ENCODE measurements at regions not wholly inside any gene's neighbourhood (a gene's known extent, or its start where the extent isn't known, plus 50 kb on each side); places are given as distances from the start of the nearest gene placed in this dataset.
"Not testable (repeated sequence)": the region's sequence is repeated elsewhere in the genome, so short reads cannot be mapped to it uniquely, and the experiment has no call there.

GRCh38 chr20:30290361-30291063, 967.0 kb upstream of the DEFB115 start:
- peak; percentile 18 for DNase-seq
- in situ Hi-C loops (cut with HindIII; ENCODE audit: low pct_ligation_motif_present, low pct_unique_long_range_greater_than_20kb, low sequenced_read_pairs): not testable (repeated sequence)

DNA sequence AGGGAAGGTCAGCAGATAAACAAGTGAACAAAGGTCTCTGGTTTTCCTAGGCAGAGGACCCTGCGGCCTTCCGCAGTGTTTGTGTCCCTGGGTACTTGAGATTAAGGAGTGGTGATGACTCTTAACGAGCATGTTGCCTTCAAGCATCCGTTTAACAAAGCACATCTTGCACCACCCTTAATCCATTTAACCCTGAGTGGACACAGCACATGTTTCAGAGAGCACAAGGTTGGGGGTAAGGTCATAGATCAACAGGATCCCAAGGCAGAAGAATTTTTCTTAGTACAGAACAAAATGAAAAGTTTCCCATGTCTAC, 966.4 kb upstream of the DEFB115 start:
- DNase-seq; in situ Hi-C loops (cut with HindIII; ENCODE audit: low pct_ligation_motif_present, low pct_unique_long_range_greater_than_20kb, low sequenced_read_pairs): not testable (repeated sequence)

DNA sequence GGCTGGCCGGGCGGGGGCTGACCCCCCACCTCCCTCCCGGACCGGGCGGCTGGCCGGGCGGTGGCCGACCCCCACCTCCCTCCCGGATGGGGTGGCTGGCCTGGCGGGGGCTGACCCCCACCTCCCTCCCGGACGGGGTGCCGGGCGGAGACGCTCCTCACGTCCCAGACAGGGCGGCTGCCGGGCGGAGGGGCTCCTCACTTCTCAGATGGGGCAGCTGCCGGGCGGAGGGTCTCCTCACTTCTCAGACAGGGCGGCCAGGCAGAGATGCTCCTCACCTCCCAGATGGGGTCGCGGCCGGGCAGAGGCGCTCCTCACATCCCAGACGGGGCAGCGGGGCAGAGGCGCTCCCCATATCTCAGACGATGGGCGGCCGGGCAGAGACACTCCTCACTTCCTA, 965.8 kb upstream of the DEFB115 start:
- DNase-seq; in situ Hi-C loops (cut with HindIII; ENCODE audit: low pct_ligation_motif_present, low pct_unique_long_range_greater_than_20kb, low sequenced_read_pairs): not testable (repeated sequence)

GRCh38 chr20:30295396-30295795, 962.1 kb upstream of the DEFB115 start:
- DNase-seq; in situ Hi-C loops (cut with HindIII; ENCODE audit: low pct_ligation_motif_present, low pct_unique_long_range_greater_than_20kb, low sequenced_read_pairs): not testable (repeated sequence)

- DNase-seq; in situ Hi-C loops (cut with HindIII; ENCODE audit: low pct_ligation_motif_present, low pct_unique_long_range_greater_than_20kb, low sequenced_read_pairs): not testable (repeated sequence)
These were observed 961.5 kb upstream of the DEFB115 start for GRCh38 chr20:30295967-30296366.

GRCh38 chr20:30297878-30298595, 959.4 kb upstream of the DEFB115 start:
- in situ Hi-C loops (cut with HindIII; ENCODE audit: low pct_ligation_motif_present, low pct_unique_long_range_greater_than_20kb, low sequenced_read_pairs); DNase-seq: not testable (repeated sequence)

DNA sequence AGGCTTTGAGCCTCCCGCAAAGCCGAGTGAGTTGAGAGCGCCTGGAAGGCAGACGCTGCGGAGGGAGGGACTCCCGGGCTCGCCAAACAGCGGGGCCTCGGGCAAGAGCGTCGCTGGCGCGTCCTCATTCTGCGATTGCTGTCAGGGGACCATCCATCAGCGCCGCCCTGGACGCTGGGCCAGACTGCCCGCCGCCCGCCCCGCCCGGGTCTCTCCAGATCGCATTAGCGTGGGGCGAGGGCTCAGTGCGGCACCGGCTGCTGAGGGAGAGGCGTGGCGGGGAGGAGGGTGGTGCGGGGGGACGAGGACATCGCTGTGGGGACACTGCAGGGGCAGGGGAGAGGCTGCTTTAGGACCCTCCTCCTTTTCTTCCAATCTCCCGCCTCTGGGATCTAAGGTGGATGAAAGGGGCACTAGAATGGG, 957.2 kb upstream of the DEFB115 start:
- in situ Hi-C loops (cut with HindIII; ENCODE audit: low pct_ligation_motif_present, low pct_unique_long_range_greater_than_20kb, low sequenced_read_pairs); DNase-seq: not testable (repeated sequence)

GRCh38 chr20:30302786-30303185, 954.7 kb upstream of the DEFB115 start:
- in situ Hi-C loops (cut with HindIII; ENCODE audit: low pct_ligation_motif_present, low pct_unique_long_range_greater_than_20kb, low sequenced_read_pairs); DNase-seq: not testable (repeated sequence)

- in situ Hi-C loops (cut with HindIII; ENCODE audit: low pct_ligation_motif_present, low pct_unique_long_range_greater_than_20kb, low sequenced_read_pairs); DNase-seq: not testable (repeated sequence)
These were observed 947.5 kb upstream of the DEFB115 start for GRCh38 chr20:30309938-30310337.

DNA sequence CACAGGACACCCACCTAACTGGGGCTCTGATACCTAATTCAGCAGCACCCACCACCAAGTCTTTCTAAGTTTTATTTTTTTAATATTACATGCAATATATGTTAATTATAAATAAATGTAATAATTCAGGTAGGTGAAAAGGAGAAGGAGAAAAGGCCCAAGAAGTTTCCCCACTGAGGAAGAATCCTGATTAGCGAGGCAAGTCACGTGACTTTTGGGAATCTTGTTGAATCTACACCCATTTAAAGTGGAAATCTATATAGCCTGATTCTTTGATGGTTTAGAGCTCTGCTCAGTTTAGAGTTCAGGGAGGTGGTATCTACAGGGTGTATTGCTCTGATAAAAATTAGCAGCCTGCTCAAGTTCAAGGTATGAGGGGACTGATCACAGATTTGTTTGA, 947.1 kb upstream of the DEFB115 start:
- in situ Hi-C loops (cut with HindIII; ENCODE audit: low pct_ligation_motif_present, low pct_unique_long_range_greater_than_20kb, low sequenced_read_pairs); DNase-seq: not testable (repeated sequence)

GRCh38 chr20:30312220-30312619, 945.2 kb upstream of the DEFB115 start:
- in situ Hi-C loops (cut with HindIII; ENCODE audit: low pct_ligation_motif_present, low pct_unique_long_range_greater_than_20kb, low sequenced_read_pairs); DNase-seq: not testable (repeated sequence)

DNA sequence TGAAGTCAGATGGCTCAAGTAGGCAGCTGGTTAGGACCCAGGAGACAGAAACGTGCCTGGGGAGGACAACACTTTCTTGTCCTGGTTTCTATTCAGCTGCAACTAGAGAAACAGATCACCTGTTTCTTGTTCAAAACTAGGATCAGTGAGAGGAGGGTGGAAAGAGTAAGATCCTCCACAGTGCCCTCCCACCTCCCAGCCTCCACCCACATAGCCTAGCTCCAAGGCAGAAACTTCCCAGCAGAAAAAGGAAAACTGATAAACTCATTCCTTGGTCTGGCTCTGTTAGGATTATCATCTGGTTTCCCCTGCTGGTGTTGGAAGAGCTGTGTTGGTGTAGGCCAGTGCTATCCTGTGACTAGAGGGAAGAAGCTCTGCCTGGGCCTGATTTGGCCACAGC, 943.8 kb upstream of the DEFB115 start:
- DNase-seq; in situ Hi-C loops (cut with HindIII; ENCODE audit: low pct_ligation_motif_present, low pct_unique_long_range_greater_than_20kb, low sequenced_read_pairs): not testable (repeated sequence)

GRCh38 chr20:30316063-30316462, 941.4 kb upstream of the DEFB115 start:
- DNase-seq; in situ Hi-C loops (cut with HindIII; ENCODE audit: low pct_ligation_motif_present, low pct_unique_long_range_greater_than_20kb, low sequenced_read_pairs): not testable (repeated sequence)

GRCh38 chr20:30316532-30317299, 940.7 kb upstream of the DEFB115 start:
- DNase-seq; in situ Hi-C loops (cut with HindIII; ENCODE audit: low pct_ligation_motif_present, low pct_unique_long_range_greater_than_20kb, low sequenced_read_pairs): not testable (repeated sequence)

DNA sequence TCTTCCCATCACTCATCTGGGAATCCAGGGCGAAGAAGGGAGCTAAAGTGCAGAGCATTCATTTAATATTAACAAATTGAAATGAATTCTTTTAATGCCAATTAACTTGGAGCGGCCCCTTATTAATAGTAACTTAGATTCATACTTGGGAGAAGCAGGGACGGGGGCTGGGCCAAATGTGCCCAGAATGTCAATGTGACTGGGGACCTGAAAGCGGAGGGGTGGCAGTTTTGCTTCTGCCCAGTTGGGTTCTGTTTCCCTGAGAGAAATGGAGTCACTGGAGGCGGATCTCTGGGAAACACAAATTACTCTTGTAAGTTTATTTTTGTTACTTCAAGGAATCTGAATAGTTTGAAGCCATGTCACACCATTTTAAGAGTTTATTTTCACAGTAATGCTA, 923.7 kb upstream of the DEFB115 start:
- in situ Hi-C loops (cut with HindIII; ENCODE audit: low pct_ligation_motif_present, low pct_unique_long_range_greater_than_20kb, low sequenced_read_pairs); DNase-seq: not testable (repeated sequence)

- in situ Hi-C loops (cut with HindIII; ENCODE audit: low pct_ligation_motif_present, low pct_unique_long_range_greater_than_20kb, low sequenced_read_pairs); DNase-seq: not testable (repeated sequence)
These were observed 919.9 kb upstream of the DEFB115 start for GRCh38 chr20:30337556-30337955.

DNA sequence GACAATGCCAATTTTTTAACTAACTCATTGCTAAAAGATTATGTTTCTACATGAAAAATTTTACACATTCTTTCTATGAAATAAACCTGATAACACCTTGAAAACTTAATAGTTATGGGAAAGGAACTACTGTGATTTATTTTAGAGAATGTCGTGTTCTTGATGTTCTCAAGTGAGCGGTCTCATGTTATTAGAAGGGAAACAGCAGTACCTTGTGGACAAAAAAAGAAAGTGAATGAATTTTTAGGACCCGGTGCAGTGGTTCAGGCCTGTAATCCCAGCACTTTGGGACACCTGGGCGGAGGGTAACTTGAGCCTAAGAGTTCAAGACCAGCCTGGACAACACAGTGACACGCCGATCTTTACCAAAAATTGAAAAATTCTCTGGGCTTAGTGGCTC, 908.5 kb upstream of the DEFB115 start:
- in situ Hi-C loops (cut with HindIII; ENCODE audit: low pct_ligation_motif_present, low pct_unique_long_range_greater_than_20kb, low sequenced_read_pairs): not testable (repeated sequence)
- peak; percentile 4 for DNase-seq

DNA sequence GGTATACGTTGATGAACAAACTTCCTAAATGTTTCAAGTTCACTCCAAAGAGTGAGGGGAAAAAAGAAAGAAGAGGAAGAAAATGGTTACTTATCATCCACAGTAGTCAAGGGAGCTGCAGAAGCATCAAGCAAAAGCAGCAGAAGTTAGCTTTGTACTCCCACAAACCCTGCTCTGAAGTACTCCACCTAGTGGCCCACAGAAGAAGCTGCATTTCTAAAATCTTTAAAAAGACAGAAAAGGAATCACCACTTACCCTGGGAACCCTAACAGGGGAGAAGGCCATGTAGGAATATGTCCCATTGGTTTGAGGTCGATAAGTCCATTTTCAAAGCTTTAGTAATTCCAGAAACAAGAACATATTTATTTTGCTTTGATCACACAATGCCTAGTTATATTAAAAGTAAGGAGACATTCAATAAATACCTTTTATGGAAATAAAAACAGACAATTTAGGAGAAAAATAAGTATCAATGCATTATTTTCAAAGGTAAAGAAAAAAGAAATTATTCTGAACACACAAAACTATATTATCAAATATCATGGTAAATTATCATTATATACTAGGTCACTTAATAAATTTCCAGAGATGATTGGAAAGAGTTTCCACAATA, 900.5 kb upstream of the DEFB115 start:
- peak; percentile 3 for DNase-seq
- in situ Hi-C loops (cut with HindIII; ENCODE audit: low pct_ligation_motif_present, low pct_unique_long_range_greater_than_20kb, low sequenced_read_pairs): not testable (repeated sequence)

- DNase-seq; in situ Hi-C loops (cut with HindIII; ENCODE audit: low pct_ligation_motif_present, low pct_unique_long_range_greater_than_20kb, low sequenced_read_pairs): not testable (repeated sequence)
These were observed 895.7 kb upstream of the DEFB115 start for GRCh38 chr20:30361756-30362155.

All from ACHN (cell line).